Body of pancreas (tissue), 4 donors: ENCODE measurements at regions not wholly inside any gene's neighbourhood (a gene's known extent, or its start where the extent isn't known, plus 50 kb on each side); places are given as distances from the start of the nearest gene placed in this dataset.

Experiments
- CTCF ChIP-seq, 7 experiments: fragments of 450-650 bp in 4 of 7; fragments of 200-600 bp in 3 of 7; sonication (generic) in 3 of 7; IDR thresholded peaks; one replicate each; pipeline ENCODE4 v1.5.1; 2016 to 2019; ENCODE audit warnings: antibody characterized with exemption in 7 of 7
- POLR2A ChIP-seq, 3 donors: fragments of 450-650 bp; IDR thresholded peaks; one replicate each; pipeline ENCODE4 v1.6.1; 2016; ENCODE audit warnings: antibody characterized with exemption in 3 of 3, mild to moderate bottlenecking in 2 of 3

GRCh38 chr5:67378256-67378655 lies 181.7 kb upstream of the CD180 start:
- TF ChIP-seq CTCF (IDR thresholded peaks at IDR 0.05) (no peak), POLR2A (IDR thresholded peaks at IDR 0.05) (no peak)
